Epithelial cell of esophagus (primary cell): ENCODE measurements at regions not wholly inside any gene's neighbourhood (a gene's known extent, or its start where the extent isn't known, plus 50 kb on each side); places are given as distances from the start of the nearest gene placed in this dataset.
"Not testable (repeated sequence)": the region's sequence is repeated elsewhere in the genome, so short reads cannot be mapped to it uniquely, and the experiment has no call there.

Experiments
- DNase-seq: peaks from one replicate; pipeline ENCODE4 v3.0.0; 2010; ENCODE audit warnings: low read depth
- H3K4me3 ChIP-seq: 2 replicates; pipeline ENCODE4 v1.5.1; 2011; ENCODE audit warnings: mild to moderate bottlenecking, low read length, control low read depth
- CTCF ChIP-seq: IDR thresholded peaks from 2 replicates; pipeline ENCODE4 v1.5.1; 2011; ENCODE audit warnings: low read depth, mild to moderate bottlenecking, low read length, control low read depth, inconsistent platforms; ENCODE audit not compliant: insufficient read depth; ENCODE audit errors: missing control alignments

GRCh38 chr7:4575254-4575653, 106.8 kb upstream of the FOXK1 start:
- H3K4me3 ChIP-seq: no peak overlapping the region
- DNase-seq: no peak
- TF ChIP-seq CTCF: no peak

GRCh38 chr7:4602905-4603842, 78.9 kb upstream of the FOXK1 start:
- no peak overlapping the region for H3K4me3 ChIP-seq
- DNase-seq: no peak
- TF ChIP-seq CTCF: no peak

GRCh38 chr7:4603843-4604231, 78.3 kb upstream of the FOXK1 start:
- no peak for DNase-seq
- TF ChIP-seq CTCF: no peak
- H3K4me3 ChIP-seq: no peak overlapping the region

GRCh38 chr7:4604456-4604940, 77.6 kb upstream of the FOXK1 start:
- no peak for DNase-seq
- no peak overlapping the region for H3K4me3 ChIP-seq
- TF ChIP-seq CTCF: no peak

- no peak overlapping the region for H3K4me3 ChIP-seq
- DNase-seq: no peak
- no peak for TF ChIP-seq CTCF
Observed at GRCh38 chr7:4606797-4607196, 75.3 kb upstream of the FOXK1 start.

- DNase-seq: no peak
- no peak overlapping the region for H3K4me3 ChIP-seq
- no peak for TF ChIP-seq CTCF
Observed at GRCh38 chr7:4607311-4607729, 74.8 kb upstream of the FOXK1 start.

- not testable (repeated sequence) for H3K4me3 ChIP-seq, DNase-seq
Observed at GRCh38 chr7:4609576-4609975, 72.5 kb upstream of the FOXK1 start.
